Activated T-cell treated with anti-CD3 and anti-CD28 coated beads, Interleukin-2, amount 50 U/mL, for 24 hours (primary cell): ENCODE measurements at regions not wholly inside any gene's neighbourhood (a gene's known extent, or its start where the extent isn't known, plus 50 kb on each side); places are given as distances from the start of the nearest gene placed in this dataset.

ENCODE experiments used
- DNase-seq: peaks from one replicate; pipeline ENCODE4 v3.0.0-alpha.2; 2020
- H3K27ac Mint-ChIP-seq: 2 replicates; pipeline ENCODE4 v1.8.0; 2020; ENCODE audit warnings: mild to moderate bottlenecking, mixed read lengths
- H3K27me3 Mint-ChIP-seq: 2 replicates; pipeline ENCODE4 v1.8.0; 2020; ENCODE audit warnings: mixed read lengths
- H3K36me3 Mint-ChIP-seq: 2 replicates; pipeline ENCODE4 v1.8.0; 2020; ENCODE audit warnings: low read depth, mixed read lengths
- H3K4me1 Mint-ChIP-seq: 2 replicates; pipeline ENCODE4 v1.8.0; 2020; ENCODE audit warnings: low read depth, mixed read lengths
- H3K4me3 Mint-ChIP-seq: 2 replicates; pipeline ENCODE4 v1.8.0; 2020; ENCODE audit warnings: mild to moderate bottlenecking, moderate library complexity, mixed read lengths
- H3K9me3 Mint-ChIP-seq: 2 replicates; pipeline ENCODE4 v1.8.0; 2020; ENCODE audit warnings: mixed read lengths

GRCh38 chr4:106676173-106676921 lies 307.8 kb upstream of the GIMD1 start:
- Mint-ChIP-seq H3K36me3 (no peaks in the 10 kb centered on the region), H3K4me1 (no peaks in the 10 kb centered on the region), H3K4me3 (no peak overlapping the region), H3K27ac (no peak overlapping the region), H3K27me3 (no peaks in the 10 kb centered on the region), H3K9me3 (peaks cover 2% of the 10 kb centered on the region)
- DNase-seq, result no peak

- Mint-ChIP-seq H3K27ac (no peak overlapping the region), H3K36me3 (no peaks in the 10 kb centered on the region), H3K4me3 (no peak overlapping the region), H3K27me3 (no peaks in the 10 kb centered on the region), H3K4me1 (no peaks in the 10 kb centered on the region), H3K9me3 (peaks cover 5% of the 10 kb centered on the region)
- DNase-seq, result no peak
Measured at GRCh38 chr4:106671716-106672115, 303.1 kb upstream of the GIMD1 start.

GRCh38 chr4:106670976-106671375 lies 302.4 kb upstream of the GIMD1 start:
- Mint-ChIP-seq H3K27me3 (no peaks in the 10 kb centered on the region), H3K4me3 (no peak overlapping the region), H3K27ac (no peak overlapping the region), H3K36me3 (no peaks in the 10 kb centered on the region), H3K4me1 (no peaks in the 10 kb centered on the region), H3K9me3 (peaks cover 3% of the 10 kb centered on the region)
- DNase-seq, result no peak

- no peak for DNase-seq
- Mint-ChIP-seq H3K9me3 (no peaks in the 10 kb centered on the region), H3K27ac (no peak overlapping the region), H3K4me1 (no peaks in the 10 kb centered on the region), H3K36me3 (no peaks in the 10 kb centered on the region), H3K27me3 (no peaks in the 10 kb centered on the region), H3K4me3 (no peak overlapping the region)
Measured at GRCh38 chr4:106659371-106659770, 290.8 kb upstream of the GIMD1 start.

- Mint-ChIP-seq H3K36me3 (no peaks in the 10 kb centered on the region), H3K27me3 (no peaks in the 10 kb centered on the region), H3K9me3 (no peaks in the 10 kb centered on the region), H3K4me1 (no peaks in the 10 kb centered on the region), H3K27ac (no peak overlapping the region), H3K4me3 (no peak overlapping the region)
- no peak for DNase-seq
Measured at GRCh38 chr4:106652095-106652494, 283.5 kb upstream of the GIMD1 start.

- H3K27ac Mint-ChIP-seq, result no peak overlapping the region
- no peaks in the 10 kb centered on the region for H3K9me3 Mint-ChIP-seq
- H3K4me1 Mint-ChIP-seq, result no peaks in the 10 kb centered on the region
- no peak overlapping the region for H3K4me3 Mint-ChIP-seq
- no peaks in the 10 kb centered on the region for H3K36me3 Mint-ChIP-seq
- H3K27me3 Mint-ChIP-seq, result no peaks in the 10 kb centered on the region
- DNase-seq, result no peak
Measured at GRCh38 chr4:106650701-106651100, 282.1 kb upstream of the GIMD1 start.

GRCh38 chr4:106647451-106647850 lies 278.9 kb upstream of the GIMD1 start:
- Mint-ChIP-seq H3K4me3 (no peak overlapping the region), H3K4me1 (no peaks in the 10 kb centered on the region), H3K9me3 (no peaks in the 10 kb centered on the region), H3K36me3 (no peaks in the 10 kb centered on the region), H3K27ac (no peak overlapping the region), H3K27me3 (no peaks in the 10 kb centered on the region)
- DNase-seq, result no peak

GRCh38 chr4:106629268-106629625 lies 260.7 kb upstream of the GIMD1 start:
- Mint-ChIP-seq H3K36me3 (no peaks in the 10 kb centered on the region), H3K4me1 (no peaks in the 10 kb centered on the region), H3K4me3 (no peak overlapping the region), H3K9me3 (no peaks in the 10 kb centered on the region), H3K27me3 (no peaks in the 10 kb centered on the region), H3K27ac (no peak overlapping the region)
- DNase-seq, result no peak

- H3K27me3 Mint-ChIP-seq, result no peaks in the 10 kb centered on the region
- no peaks in the 10 kb centered on the region for H3K36me3 Mint-ChIP-seq
- H3K9me3 Mint-ChIP-seq, result no peaks in the 10 kb centered on the region
- no peaks in the 10 kb centered on the region for H3K4me1 Mint-ChIP-seq
- no peak for DNase-seq
- no peak overlapping the region for H3K27ac Mint-ChIP-seq
- H3K4me3 Mint-ChIP-seq, result no peak overlapping the region
Measured at GRCh38 chr4:106628586-106629267, 260.1 kb upstream of the GIMD1 start.

- H3K4me3 Mint-ChIP-seq, result no peak overlapping the region
- no peak for DNase-seq
- no peaks in the 10 kb centered on the region for H3K36me3 Mint-ChIP-seq
- no peaks in the 10 kb centered on the region for H3K4me1 Mint-ChIP-seq
- no peaks in the 10 kb centered on the region for H3K9me3 Mint-ChIP-seq
- H3K27ac Mint-ChIP-seq, result no peak overlapping the region
- H3K27me3 Mint-ChIP-seq, result no peaks in the 10 kb centered on the region
Measured at GRCh38 chr4:106627051-106627450, 258.5 kb upstream of the GIMD1 start.

- no peak overlapping the region for H3K27ac Mint-ChIP-seq
Measured at GRCh38 chr4:106624671-106625070, 256.1 kb upstream of the GIMD1 start.

GRCh38 chr4:106618956-106619355 lies 250.4 kb upstream of the GIMD1 start:
- no peak overlapping the region for H3K4me3 Mint-ChIP-seq
- DNase-seq, result no peak
- no peaks in the 10 kb centered on the region for H3K36me3 Mint-ChIP-seq
- H3K27me3 Mint-ChIP-seq, result no peaks in the 10 kb centered on the region
- H3K4me1 Mint-ChIP-seq, result no peaks in the 10 kb centered on the region
- no peak overlapping the region for H3K27ac Mint-ChIP-seq
- H3K9me3 Mint-ChIP-seq, result no peaks in the 10 kb centered on the region

More at GRCh38 chr4:106624671-106625070, 256.1 kb upstream of the GIMD1 start:
- Mint-ChIP-seq H3K4me1 (no peaks in the 10 kb centered on the region), H3K36me3 (no peaks in the 10 kb centered on the region), H3K27me3 (no peaks in the 10 kb centered on the region), H3K9me3 (no peaks in the 10 kb centered on the region), H3K4me3 (no peak overlapping the region)
- no peak for DNase-seq

GRCh38 chr4:106615961-106616360 lies 247.4 kb upstream of the GIMD1 start:
- no peak for DNase-seq
- Mint-ChIP-seq H3K36me3 (no peaks in the 10 kb centered on the region), H3K4me3 (no peak overlapping the region), H3K4me1 (no peaks in the 10 kb centered on the region), H3K27ac (no peak overlapping the region), H3K27me3 (no peaks in the 10 kb centered on the region), H3K9me3 (peaks cover 2% of the 10 kb centered on the region)

- Mint-ChIP-seq H3K4me1 (no peaks in the 10 kb centered on the region), H3K27me3 (no peaks in the 10 kb centered on the region)
- DNase-seq, result no peak
Measured at GRCh38 chr4:106615410-106615945, 246.9 kb upstream of the GIMD1 start.

GRCh38 chr4:106614441-106614840 lies 245.9 kb upstream of the GIMD1 start:
- H3K9me3 Mint-ChIP-seq, result peaks cover 2% of the 10 kb centered on the region
- DNase-seq, result no peak
- no peaks in the 10 kb centered on the region for H3K4me1 Mint-ChIP-seq
- no peaks in the 10 kb centered on the region for H3K27me3 Mint-ChIP-seq
- H3K27ac Mint-ChIP-seq, result no peak overlapping the region
- H3K4me3 Mint-ChIP-seq, result no peak overlapping the region
- no peaks in the 10 kb centered on the region for H3K36me3 Mint-ChIP-seq

More at GRCh38 chr4:106615410-106615945, 246.9 kb upstream of the GIMD1 start:
- Mint-ChIP-seq H3K27ac (no peak overlapping the region), H3K4me3 (no peak overlapping the region), H3K36me3 (no peaks in the 10 kb centered on the region), H3K9me3 (peaks cover 2% of the 10 kb centered on the region)
